ENCODE measurements at regions not wholly inside any gene's neighbourhood (a gene's known extent, or its start where the extent isn't known, plus 50 kb on each side); places are given as distances from the start of the nearest gene placed in this dataset.
"Not testable (repeated sequence)": the region's sequence is repeated elsewhere in the genome, so short reads cannot be mapped to it uniquely, and the experiment has no call there.

GRCh38 chr4:189162073-189162789 is 778.4 kb upstream of the FRG1 start:
- DNase-seq (ENCODE audit: low read depth in 2 of 2) = no peak

DNA sequence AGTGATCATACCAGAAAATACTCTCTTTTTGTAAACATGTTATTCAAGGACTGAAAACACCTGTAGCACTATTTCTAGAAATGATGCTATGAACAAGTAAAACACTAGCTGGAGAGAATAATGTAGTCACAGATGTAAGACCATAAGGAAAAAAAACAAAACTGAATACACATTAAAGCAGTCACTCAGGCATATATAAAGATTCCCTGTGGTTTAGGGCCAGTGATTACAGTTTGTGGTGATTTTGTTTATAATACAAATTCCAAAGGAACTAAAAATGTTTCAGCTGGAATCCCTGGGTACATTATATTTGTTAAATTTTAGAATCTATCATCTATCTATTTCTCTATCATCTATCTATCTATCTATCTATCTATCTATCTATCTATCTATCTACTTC is 777.8 kb upstream of the FRG1 start:
- no peak for DNase-seq (ENCODE audit: low read depth in 2 of 2)

- DNase-seq (ENCODE audit: low read depth in 2 of 2) = no peak
Observed at GRCh38 chr4:189176002-189176401, 764.7 kb upstream of the FRG1 start.

DNA sequence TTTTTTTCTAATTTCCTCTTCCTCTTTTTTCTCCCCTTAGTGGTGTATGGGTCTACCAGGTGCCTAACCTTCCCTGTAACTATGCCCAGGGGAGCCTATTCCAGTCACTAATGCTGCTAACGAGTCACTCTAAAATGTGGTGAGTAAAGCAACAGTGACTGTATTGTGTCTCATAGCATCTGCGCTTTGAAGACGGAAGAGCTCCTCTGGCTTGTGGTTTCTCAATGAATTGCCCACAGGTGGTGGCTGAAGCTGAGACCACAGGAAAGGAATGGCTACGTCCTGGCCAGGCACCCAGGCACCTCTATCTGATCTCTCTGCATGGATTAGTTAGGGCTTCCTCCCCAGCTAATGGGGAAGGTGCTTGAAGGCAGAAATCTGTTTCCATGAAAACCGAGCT is 763.5 kb upstream of the FRG1 start:
- no peak for DNase-seq (ENCODE audit: low read depth in 2 of 2)

DNA sequence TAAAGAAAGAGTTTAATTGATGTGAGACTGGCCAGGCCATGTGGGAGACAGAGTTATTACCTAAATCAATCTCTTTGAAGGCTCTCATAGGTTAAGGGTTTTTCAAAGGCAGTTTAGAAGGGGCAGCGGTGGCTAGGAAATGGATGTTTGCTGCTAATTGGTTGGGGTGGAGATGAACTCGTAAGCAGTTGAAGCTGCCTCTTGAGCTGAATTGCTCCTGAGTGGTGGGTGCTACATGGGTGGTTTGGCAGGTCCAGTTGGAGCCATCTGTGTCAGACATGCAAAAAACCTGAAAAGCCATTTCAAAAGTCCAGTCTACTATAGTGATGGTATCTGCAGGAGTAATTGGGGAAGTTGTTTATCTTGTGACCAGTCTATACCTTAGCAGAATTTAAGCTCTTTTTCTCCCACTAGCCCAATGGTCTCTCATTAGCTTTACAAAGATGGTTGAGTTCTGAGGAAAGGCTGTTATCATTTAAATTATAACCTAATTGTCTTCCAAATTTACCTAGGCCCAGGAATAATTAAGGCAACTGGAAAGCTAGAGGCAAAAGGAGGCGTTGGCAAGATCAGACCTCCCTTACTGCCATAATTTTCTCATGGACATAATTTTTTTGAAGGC is 762.4 kb upstream of the FRG1 start:
- no peak for DNase-seq (ENCODE audit: low read depth in 2 of 2)

DNA sequence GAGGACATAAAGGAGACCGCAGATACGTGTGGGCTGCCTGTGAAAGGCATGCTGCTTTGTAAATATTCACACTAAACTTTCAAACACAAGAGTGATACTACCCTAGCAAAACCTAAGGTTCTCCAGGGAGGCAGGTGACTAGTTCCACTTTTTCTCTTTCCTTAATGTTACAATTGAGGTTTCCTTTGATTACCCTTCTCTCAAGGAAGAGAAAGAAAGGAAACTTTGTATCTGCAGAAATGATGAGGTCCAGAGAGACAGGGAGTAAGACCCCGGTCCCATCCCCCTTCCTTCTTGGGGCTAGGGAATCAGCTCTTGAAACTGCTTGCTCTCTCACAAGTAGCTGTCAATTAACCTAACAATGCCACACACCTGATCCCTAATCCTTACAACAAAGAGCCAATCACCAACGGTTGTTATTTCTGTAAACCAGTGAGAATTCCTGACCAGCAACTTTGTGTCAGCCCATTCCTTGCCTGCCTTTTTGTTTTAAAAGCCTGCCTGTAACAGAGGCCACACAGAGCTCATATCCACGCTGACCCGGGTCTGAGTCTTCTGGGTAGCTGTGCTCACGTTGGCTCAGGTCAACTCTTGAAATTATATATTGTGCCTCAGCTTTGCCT is 754.8 kb upstream of the FRG1 start:
- DNase-seq (ENCODE audit: low read depth in 2 of 2) = no peak

DNA sequence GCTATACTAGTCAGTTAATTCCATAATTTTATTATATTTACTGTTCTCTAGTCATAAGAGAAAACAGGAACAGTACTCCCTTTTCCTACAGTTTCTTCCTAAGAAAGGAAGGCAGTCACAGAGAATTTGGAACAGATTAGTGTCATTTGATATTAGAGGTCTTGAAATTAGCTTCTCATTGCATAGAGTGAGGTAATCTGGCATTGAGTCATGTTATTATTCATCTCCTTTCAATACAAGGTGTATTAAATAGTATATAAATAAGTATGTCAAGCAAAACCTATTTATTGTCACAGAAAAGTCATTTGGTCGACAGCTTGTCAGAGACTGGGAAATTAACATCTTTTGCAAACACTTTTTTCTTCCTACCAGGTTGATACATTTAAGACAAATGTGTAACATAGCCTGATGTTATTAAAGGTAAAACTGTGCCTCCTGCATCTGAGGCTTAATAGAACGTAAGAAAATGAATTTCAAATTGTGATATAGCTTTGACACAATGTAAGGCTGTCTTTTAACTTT is 753.1 kb upstream of the FRG1 start:
- no peak for DNase-seq (ENCODE audit: low read depth in 2 of 2)

DNA sequence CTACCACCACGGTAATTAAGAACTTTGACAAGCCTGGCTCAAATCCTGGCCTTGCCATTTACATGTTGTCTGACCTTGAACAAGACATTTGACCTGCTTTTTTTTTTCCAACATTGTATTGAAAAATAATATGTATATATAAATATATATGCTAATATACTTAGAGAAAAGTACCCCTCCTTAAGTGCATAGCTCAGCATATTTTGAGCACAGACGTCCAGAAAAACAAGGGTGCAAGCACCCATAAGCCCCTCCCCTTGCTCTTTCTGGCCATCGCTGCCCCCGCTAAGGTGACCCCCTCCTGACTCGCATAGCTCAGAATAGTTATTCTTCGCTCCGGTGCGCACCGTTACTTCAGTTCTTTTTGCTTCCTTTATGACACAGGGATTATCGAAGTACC is 742.0 kb upstream of the FRG1 start:
- DNase-seq (ENCODE audit: low read depth in 2 of 2) = no peak

- no peak for DNase-seq (ENCODE audit: low read depth in 2 of 2)
Observed at GRCh38 chr4:189200353-189200752, 740.3 kb upstream of the FRG1 start.

GRCh38 chr4:189202182-189202868 is 738.3 kb upstream of the FRG1 start:
- DNase-seq (ENCODE audit: low read depth in 2 of 2) = no peak

DNA sequence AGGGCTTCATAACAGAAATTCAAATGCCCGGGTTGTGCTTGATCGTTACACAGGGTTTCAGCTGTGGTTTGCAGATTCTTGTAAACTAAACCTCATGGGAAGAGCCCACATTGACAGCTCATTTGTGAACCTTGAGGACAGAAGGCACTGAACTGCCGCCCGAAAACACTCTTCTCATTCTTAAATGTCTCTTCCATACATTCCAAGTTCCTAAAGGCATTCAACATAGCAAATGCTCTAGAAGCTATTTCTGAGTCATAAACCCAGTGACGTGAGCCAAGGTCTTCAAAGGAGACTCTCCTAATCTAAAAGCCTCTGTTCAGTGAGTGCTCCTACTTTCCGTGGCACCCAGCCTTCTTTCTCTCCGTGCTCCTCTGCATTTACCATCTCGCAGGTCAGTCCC is 737.8 kb upstream of the FRG1 start:
- no peak for DNase-seq (ENCODE audit: low read depth in 2 of 2)

DNA sequence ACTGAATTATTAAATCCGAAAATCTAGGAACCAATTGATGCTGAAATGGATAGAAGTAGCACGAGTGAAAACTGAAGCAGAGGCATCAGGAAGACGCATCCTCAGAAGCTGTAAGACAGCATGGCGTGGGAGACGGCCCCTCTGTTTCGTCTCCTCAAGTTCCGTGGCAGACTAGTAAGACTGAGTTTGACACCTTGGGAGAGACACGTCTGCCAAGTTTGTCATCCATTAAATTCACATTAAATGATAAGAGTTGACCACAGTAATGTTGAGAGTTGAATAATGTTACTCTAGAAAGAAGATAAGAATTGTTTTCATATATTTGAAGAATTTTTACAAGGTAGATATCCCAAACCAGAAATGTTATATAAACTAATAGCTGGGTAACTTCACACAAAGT is 736.1 kb upstream of the FRG1 start:
- no peak for DNase-seq (ENCODE audit: low read depth in 2 of 2)

GRCh38 chr4:189206953-189207352 is 733.7 kb upstream of the FRG1 start:
- DNase-seq (ENCODE audit: low read depth in 2 of 2) = no peak

GRCh38 chr4:189207872-189208271 is 732.8 kb upstream of the FRG1 start:
- DNase-seq (ENCODE audit: low read depth in 2 of 2) = no peak

- DNase-seq (ENCODE audit: low read depth in 2 of 2) = no peak
Observed at GRCh38 chr4:189215574-189215973, 725.1 kb upstream of the FRG1 start.

GRCh38 chr4:189221691-189222090 is 719.0 kb upstream of the FRG1 start:
- DNase-seq (ENCODE audit: low read depth in 2 of 2) = no peak

GRCh38 chr4:189228726-189229125 is 711.9 kb upstream of the FRG1 start:
- DNase-seq (ENCODE audit: low read depth in 2 of 2) = no peak

- DNase-seq (ENCODE audit: low read depth in 2 of 2) = no peak
Observed at GRCh38 chr4:189232274-189232673, 708.4 kb upstream of the FRG1 start.

DNA sequence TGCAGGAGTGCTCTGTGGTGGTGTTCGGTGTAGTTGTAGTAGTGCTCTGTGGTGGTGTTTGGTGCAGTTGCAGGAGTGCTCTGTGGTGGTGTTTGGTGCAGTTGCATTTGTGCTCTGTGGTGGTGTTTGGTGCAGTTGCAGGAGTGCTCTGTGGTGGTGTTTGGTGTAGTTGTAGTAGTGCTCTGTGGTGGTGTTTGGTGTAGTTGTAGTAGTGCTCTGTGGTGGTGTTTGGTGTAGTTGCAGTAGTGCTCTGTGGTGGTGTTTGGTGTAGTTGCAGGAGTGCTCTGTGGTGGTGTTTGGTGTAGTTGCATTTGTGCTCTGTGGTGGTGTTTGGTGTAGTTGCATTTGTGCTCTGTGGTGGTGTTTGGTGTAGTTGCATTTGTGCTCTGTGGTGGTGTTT is 706.9 kb upstream of the FRG1 start:
- DNase-seq (ENCODE audit: low read depth in 2 of 2) = not testable (repeated sequence)

- not testable (repeated sequence) for DNase-seq (ENCODE audit: low read depth in 2 of 2)
Observed at GRCh38 chr4:189234948-189235347, 705.7 kb upstream of the FRG1 start.

DNA sequence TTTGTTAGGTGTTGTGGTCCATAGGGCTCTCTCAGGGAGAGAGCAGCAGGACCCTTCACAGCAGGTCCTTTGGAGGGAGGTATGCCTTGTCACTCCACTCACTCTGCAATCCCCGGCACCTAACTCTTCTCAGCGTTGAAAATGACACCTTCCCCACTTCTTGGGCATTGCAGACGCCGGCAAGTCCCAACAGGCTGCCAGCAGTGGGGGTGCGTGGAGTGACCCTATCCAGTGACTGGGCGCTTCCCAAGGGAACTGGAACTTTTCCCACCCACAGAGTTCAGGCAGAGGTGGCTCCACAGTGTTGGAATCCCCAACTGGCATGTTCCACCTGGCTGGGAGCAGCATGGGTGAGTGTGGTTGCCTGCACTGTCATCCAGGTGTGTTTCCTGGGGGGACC is 705.1 kb upstream of the FRG1 start:
- no peak for DNase-seq (ENCODE audit: low read depth in 2 of 2)

- not testable (repeated sequence) for DNase-seq (ENCODE audit: low read depth in 2 of 2)
Observed at GRCh38 chr4:189236321-189236720, 704.4 kb upstream of the FRG1 start.
